22Rv1 (cell line): ENCODE measurements at regions not wholly inside any gene's neighbourhood (a gene's known extent, or its start where the extent isn't known, plus 50 kb on each side); places are given as distances from the start of the nearest gene placed in this dataset.

Experiments used
- CTCF ChIP-seq: fragments of 450-650 bp; IDR thresholded peaks from 2 replicates; pipeline ENCODE4 v1.5.1; 2017; ENCODE audit warnings: mild to moderate bottlenecking
- ZFX ChIP-seq: fragments of 450-650 bp; IDR thresholded peaks from 2 replicates; pipeline ENCODE4 v1.6.1; 2017; ENCODE audit warnings: antibody characterized with exemption, borderline replicate concordance

- no peak for TF ChIP-seq CTCF
- TF ChIP-seq ZFX: no peak
These were observed 81.0 kb downstream of the CCDC34 start for GRCh38 chr11:27281740-27282590.
